SJSA1 (cell line): ENCODE measurements at regions not wholly inside any gene's neighbourhood (a gene's known extent, or its start where the extent isn't known, plus 50 kb on each side); places are given as distances from the start of the nearest gene placed in this dataset.

ENCODE experiments used
- DNase-seq, 2 experiments: peaks; one replicate each; pipeline ENCODE4 v3.0.0-alpha.2; 2015 to 2020; ENCODE audit warnings: low spot score in 2 of 2, low read depth in 1 of 2
- H3K27ac ChIP-seq: fragments of 250-450 bp; sonication (Bioruptor Pico); 2 replicates; pipeline ENCODE4 v1.5.1; 2020; ENCODE audit warnings: mild to moderate bottlenecking, moderate library complexity
- H3K27me3 ChIP-seq: fragments of 250-450 bp; sonication (Bioruptor Pico); replicated peaks from 2 replicates; pipeline ENCODE4 v1.5.1; 2020; ENCODE audit warnings: mild to moderate bottlenecking, moderate library complexity
- H3K36me3 ChIP-seq: fragments of 250-450 bp; sonication (Bioruptor Pico); 2 replicates; pipeline ENCODE4 v1.5.1; 2020; ENCODE audit warnings: mild to moderate bottlenecking
- H3K4me1 ChIP-seq: fragments of 250-450 bp; sonication (Bioruptor Pico); replicated peaks from 2 replicates; pipeline ENCODE4 v1.6.1; 2021; ENCODE audit warnings: mild to moderate bottlenecking
- H3K4me3 ChIP-seq: fragments of 250-450 bp; sonication (Bioruptor Pico); 2 replicates; pipeline ENCODE4 v1.5.1; 2020; ENCODE audit warnings: mild to moderate bottlenecking
- H3K9me3 ChIP-seq: fragments of 250-450 bp; sonication (Bioruptor Pico); replicated peaks from 2 replicates; pipeline ENCODE4 v1.5.1; 2020; ENCODE audit warnings: mild to moderate bottlenecking

DNA sequence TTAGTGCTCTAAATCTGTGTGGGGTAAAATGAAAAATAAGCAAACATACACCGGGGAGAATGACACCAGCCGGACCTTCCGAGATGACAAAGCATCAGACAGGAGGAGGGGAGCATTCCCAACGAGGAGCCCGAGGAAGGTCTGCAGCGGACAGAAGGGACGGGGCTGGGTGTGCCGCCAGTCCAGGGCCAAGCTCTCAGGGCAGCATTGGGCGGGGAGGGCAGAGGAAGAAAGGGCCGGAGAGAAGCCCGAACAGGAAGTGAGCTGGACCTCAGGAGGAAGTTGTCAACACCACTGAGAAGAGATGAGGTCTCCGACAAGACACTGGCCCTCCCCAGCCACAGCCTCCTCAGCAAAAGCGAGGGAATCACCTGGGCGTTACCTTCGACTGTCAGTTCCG is 182.6 kb upstream of the RNF32 start:
- no peaks in the 10 kb centered on the region for H3K36me3 ChIP-seq
- H3K9me3 ChIP-seq, result no peaks in the 10 kb centered on the region
- DNase-seq, result no peak
- no peak overlapping the region for H3K27ac ChIP-seq
- H3K4me1 ChIP-seq, result no peaks in the 10 kb centered on the region
- H3K27me3 ChIP-seq, result peaks cover 13% of the 10 kb centered on the region; the same call in 1 of the 2 replicates
- no peak overlapping the region for H3K4me3 ChIP-seq

DNA sequence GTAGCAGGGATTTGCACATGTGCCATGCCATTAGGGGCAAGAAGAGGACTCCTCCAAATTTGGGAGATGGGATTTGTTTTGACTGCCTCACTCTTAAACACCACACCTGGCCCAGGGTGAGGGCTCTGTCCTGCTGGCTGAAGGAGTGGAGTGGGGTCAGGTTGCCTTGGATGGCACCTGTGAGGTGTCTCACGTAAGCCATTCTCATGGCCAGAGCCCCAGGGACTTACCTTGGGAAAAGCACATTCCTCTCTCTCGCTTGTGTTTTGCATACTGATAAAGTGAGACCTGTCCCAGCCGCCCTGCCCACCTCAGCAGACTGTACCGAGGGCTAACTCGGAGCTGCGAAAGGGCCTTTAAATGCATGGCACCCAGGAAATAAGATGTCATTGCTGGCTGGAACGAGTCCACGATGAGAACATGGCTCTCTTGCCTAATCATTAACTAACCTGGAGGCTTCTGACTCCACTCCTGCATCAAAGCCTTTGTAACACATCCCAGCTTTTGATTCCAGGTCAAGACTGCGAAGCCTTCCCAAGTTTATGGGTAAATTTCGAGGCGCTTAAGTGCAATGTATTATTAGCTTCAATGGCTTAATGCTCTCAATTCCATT is 184.0 kb upstream of the RNF32 start:
- DNase-seq, result no peak

DNA sequence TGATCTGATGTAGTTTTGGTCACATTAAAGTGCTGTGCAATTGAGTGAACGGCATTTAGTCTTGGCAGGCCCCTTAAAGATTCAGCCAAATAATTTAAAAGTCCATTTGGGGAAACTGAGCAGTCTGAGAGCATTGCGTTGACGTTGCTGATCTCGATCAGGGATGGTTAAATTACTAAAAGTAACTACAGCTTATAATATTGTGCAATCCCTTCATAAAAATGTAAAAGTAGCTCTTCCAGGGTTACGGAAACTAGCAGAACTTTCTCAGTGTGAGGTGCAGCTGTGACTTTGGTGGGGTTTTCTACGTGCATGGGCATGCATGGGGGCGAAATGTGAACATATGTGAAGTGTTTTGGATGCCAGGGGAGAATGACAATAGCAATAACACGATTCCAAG is 184.5 kb upstream of the RNF32 start:
- no peak for DNase-seq
- Histone ChIP-seq H3K4me1 (no peaks in the 10 kb centered on the region), H3K36me3 (no peaks in the 10 kb centered on the region), H3K4me3 (no peak overlapping the region), H3K27ac (no peak overlapping the region), H3K27me3 (peaks cover 13% of the 10 kb centered on the region; the same call in 1 of the 2 replicates), H3K9me3 (no peaks in the 10 kb centered on the region)

More for the DNA sequence above, 184.0 kb upstream of the RNF32 start:
- no peak overlapping the region for H3K4me3 ChIP-seq
- H3K4me1 ChIP-seq, result no peaks in the 10 kb centered on the region
- H3K36me3 ChIP-seq, result no peaks in the 10 kb centered on the region
- H3K27ac ChIP-seq, result no peak overlapping the region
- peaks cover 13% of the 10 kb centered on the region; the same call in 1 of the 2 replicates for H3K27me3 ChIP-seq
- no peaks in the 10 kb centered on the region for H3K9me3 ChIP-seq

DNA sequence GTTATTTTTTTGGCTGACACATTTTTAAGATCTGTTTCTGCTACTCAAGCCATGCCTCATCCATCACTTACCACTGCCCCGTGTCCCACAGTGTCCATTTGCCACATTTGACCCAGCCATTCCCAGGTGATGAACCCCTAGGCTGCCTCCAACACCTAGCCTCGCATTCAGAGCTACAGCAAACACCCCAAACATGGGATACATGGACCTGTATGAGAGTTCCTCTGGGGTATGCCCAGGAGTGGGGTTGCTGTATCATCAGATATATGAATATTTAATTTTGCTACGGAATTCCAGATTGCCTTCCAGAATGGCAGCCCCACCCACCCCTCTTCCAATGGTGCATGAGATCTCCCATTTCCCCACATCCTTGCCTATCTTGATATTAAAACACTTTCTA is 190.1 kb upstream of the RNF32 start:
- Histone ChIP-seq H3K4me3 (no peak overlapping the region), H3K27ac (no peak overlapping the region), H3K27me3 (0 out of 2 replicates have a peak, but pooled peaks cover 4% of the 10 kb centered on the region)

DNA sequence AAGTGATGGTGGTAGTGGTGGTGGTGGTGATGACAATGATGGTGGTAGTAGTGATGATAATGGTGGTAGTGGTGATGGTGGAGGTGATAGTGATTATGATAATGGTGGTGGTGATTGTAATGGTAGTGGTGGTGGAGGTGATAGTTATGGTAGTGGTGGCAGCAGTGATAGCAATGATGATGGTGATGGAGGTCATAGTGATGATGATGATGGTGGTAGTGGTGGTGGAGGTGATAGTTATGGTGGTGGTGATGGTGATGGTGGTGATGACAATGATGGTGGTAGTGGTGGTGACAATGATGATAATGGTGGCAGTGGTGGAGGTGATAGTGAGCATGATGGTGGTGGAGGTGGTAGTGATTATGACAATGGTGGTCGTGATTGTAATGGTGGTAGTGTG is 191.7 kb upstream of the RNF32 start:
- no peak overlapping the region for H3K27ac ChIP-seq
- no peak overlapping the region for H3K4me3 ChIP-seq
- H3K9me3 ChIP-seq, result no peaks in the 10 kb centered on the region
- H3K4me1 ChIP-seq, result no peaks in the 10 kb centered on the region
- DNase-seq, result no peak
- H3K27me3 ChIP-seq, result 0 out of 2 replicates have a peak, but pooled peaks cover 4% of the 10 kb centered on the region
- no peaks in the 10 kb centered on the region for H3K36me3 ChIP-seq

More for the DNA sequence above, 190.1 kb upstream of the RNF32 start:
- no peaks in the 10 kb centered on the region for H3K36me3 ChIP-seq
- H3K4me1 ChIP-seq, result no peaks in the 10 kb centered on the region
- DNase-seq, result no peak
- no peaks in the 10 kb centered on the region for H3K9me3 ChIP-seq

DNA sequence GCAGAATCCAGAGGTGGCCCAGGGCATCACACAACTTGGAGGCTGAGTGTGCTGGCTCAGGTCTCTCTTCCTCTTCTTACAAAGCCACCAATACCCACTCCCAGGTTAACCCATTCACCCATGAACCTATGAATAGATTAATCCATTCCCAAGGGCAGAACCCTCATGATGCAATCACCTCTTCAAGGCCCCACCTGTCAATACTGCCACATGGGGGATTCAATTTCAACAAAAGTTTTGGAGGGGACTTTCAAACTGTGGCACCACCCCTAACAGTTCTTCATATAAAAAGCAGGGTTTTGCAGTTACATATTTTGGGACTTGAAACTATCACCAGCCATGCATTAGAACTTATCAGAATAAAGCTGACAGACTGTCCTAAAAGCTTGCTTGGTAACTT is 193.6 kb upstream of the RNF32 start:
- Histone ChIP-seq H3K36me3 (no peaks in the 10 kb centered on the region), H3K4me1 (no peaks in the 10 kb centered on the region), H3K9me3 (no peaks in the 10 kb centered on the region), H3K4me3 (no peak overlapping the region), H3K27me3 (peaks cover 7% of the 10 kb centered on the region), H3K27ac (no peak overlapping the region)
- DNase-seq, result no peak

DNA sequence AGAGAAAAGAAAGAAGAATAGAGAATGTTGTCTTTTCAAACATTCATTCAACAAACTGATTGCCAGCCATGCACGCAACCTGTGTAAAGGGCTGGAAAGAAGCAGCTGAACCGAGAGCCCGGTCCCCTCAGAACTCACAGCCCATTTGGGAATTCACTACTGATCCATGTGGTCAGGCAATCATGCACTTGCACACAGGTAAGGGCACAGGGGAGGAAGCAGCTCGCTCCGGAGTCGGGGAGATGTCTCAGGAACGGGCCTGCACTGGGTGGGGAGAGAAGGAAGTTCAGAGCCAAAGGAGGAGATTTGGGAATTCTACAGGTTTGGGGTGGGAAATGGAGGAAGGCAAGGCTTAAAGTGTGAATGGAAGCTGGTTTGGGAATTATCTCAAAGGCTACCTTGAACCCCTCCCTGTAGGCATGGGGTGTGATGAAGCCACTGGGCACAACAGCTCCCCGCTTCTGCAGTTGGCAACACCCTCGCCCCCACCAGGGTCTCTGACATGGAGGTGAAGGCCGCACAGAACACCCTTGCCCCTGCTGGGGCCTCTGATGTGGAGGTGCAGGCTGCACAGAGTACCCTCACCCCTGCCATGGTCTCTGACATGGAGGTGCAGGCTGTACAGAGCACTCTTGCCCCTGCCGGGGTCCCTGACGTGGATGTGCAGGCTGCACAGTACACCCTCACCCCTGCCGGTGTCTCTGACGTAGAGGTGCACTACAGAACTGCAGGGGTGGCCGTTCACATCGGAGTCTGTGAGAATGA is 194.4 kb upstream of the RNF32 start:
- peaks cover 7% of the 10 kb centered on the region for H3K27me3 ChIP-seq
- H3K4me1 ChIP-seq, result no peaks in the 10 kb centered on the region
- DNase-seq, result no peak
- no peaks in the 10 kb centered on the region for H3K9me3 ChIP-seq
- no peak overlapping the region for H3K4me3 ChIP-seq
- H3K36me3 ChIP-seq, result no peaks in the 10 kb centered on the region
- no peak overlapping the region for H3K27ac ChIP-seq

DNA sequence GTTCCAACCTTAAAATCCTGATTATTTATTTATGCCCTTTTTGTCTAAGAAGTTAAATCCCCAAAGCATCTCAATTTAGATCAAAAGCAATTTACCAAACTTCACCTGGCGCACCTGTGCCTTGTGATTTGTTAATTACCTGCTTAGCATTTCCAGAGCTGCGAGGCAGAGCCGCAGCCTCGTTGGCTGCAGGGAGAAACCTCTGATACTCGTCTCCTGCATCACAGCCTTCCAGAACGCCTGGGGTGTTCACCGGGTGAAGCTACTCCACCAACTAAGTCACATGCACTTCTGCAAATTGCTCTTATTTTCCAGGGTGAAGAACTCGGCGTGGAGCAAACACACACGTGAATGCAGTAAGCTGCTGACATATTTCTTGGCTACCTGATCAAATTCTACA is 198.1 kb upstream of the RNF32 start:
- Histone ChIP-seq H3K4me1 (no peaks in the 10 kb centered on the region), H3K4me3 (no peak overlapping the region), H3K27ac (no peak overlapping the region), H3K9me3 (no peaks in the 10 kb centered on the region), H3K36me3 (no peaks in the 10 kb centered on the region), H3K27me3 (peaks cover 10% of the 10 kb centered on the region)
- no peak for DNase-seq

DNA sequence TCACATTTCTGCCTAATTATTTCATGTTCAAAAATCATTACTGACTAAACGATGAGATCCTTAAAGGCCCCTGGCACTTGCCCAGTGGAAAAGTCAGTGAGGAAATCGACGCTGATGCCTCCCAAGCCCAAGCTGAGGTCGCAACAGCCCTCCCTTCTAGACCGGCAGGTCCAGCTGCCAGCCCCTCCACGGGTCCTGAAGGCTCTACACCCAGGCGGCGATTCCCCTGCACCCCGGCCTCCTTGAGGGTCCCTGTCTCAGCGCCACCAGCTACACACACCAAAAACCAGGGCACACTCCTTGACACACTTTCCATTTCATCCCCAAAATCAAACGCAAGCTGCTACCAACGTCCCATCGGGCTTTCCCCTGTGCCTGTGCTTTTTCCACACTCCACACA is 200.1 kb upstream of the RNF32 start:
- Histone ChIP-seq H3K4me3 (no peak overlapping the region), H3K27ac (no peak overlapping the region), H3K4me1 (no peaks in the 10 kb centered on the region), H3K36me3 (no peaks in the 10 kb centered on the region), H3K27me3 (peaks cover 10% of the 10 kb centered on the region), H3K9me3 (no peaks in the 10 kb centered on the region)
- no peak for DNase-seq

DNA sequence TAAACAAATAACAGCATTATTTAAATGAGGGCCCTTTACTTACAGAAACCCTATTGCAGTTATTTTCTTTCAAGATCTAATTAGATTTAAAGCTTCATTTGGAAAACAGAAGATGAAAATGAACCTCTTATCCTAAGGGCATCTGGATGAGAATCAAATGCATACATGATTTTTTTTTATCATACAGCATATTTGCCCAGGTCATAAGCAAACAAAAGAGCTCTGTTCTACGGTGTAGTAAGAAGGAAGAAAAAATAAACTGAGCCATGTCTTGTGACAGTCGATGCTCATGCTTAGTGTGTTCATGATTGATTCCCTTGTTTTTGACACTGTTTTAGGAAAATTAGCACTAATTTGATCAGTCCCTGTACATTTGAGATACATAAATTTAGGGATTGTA is 202.6 kb upstream of the RNF32 start:
- Histone ChIP-seq H3K9me3 (no peaks in the 10 kb centered on the region), H3K4me3 (no peak overlapping the region), H3K27me3 (peaks cover 9% of the 10 kb centered on the region)

DNA sequence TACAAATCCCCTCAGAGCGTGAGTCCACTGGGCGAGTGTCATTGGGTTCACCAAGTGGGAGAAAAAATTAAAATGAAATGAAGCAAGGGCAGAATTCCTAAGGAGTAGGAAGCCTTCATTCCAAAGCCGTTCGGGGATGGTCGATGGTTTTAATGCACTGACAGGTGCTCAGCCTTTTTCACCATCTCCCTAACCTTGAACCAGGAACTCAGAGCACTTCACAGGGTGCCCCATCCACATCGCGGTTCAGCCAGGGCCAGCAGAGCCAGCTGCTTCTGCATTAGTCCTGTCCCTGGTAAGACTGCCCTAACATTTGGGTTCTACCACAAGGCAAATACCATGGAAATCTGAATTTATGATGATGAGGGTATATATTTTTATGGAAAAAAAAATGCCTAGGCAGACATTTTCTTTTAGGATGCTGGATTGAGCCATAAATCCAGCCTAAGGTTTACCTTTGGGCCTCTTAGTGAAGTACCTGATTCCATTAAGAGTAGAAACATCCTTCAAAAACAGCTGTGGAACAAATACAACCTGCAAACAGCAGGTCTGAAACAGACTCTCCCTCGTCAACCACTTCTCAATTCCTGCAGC is 203.5 kb upstream of the RNF32 start:
- H3K27ac ChIP-seq, result no peak overlapping the region
- H3K9me3 ChIP-seq, result no peaks in the 10 kb centered on the region
- H3K36me3 ChIP-seq, result no peaks in the 10 kb centered on the region
- DNase-seq, result no peak
- H3K4me1 ChIP-seq, result no peaks in the 10 kb centered on the region
- H3K27me3 ChIP-seq, result peaks cover 3% of the 10 kb centered on the region; the same call in 1 of the 2 replicates
- no peak overlapping the region for H3K4me3 ChIP-seq

More for the DNA sequence above, 202.6 kb upstream of the RNF32 start:
- H3K4me1 ChIP-seq, result no peaks in the 10 kb centered on the region
- H3K36me3 ChIP-seq, result no peaks in the 10 kb centered on the region
- H3K27ac ChIP-seq, result no peak overlapping the region
- DNase-seq, result no peak

DNA sequence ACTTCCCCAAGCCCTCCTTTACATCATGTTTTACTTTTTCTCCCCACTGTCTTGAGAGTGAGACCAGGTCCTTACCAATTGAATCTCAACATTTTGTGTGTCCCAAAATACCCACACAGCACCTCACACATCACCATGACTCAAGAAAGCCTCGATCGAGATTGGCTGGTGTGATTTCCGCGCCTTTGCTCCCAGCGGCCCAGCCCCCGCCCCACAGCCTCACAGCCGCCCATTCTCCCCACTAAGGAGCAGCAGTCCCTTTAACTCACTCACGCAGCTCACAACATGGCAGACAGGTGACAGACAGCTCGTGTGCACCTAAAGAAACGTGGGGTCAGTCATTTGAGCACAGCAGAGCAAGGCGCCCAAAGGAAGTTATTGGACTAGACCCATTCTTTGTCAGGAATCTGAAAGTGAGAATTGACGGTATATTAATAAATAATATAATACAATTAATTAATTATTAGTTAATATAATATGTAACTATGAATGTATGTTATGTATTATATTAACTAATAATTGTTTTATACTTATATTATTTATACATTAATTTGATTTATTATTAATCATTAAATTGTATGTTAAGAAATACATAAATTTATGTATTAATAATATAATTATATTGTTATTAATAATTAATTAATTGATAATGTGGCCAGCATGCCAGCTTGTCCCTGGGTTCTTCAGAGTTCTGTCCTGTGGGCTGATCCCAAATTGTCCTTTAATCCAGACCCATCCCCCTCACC is 204.9 kb upstream of the RNF32 start:
- H3K36me3 ChIP-seq, result no peaks in the 10 kb centered on the region
- H3K4me1 ChIP-seq, result no peaks in the 10 kb centered on the region
- H3K4me3 ChIP-seq, result no peak overlapping the region
- no peak for DNase-seq
- H3K27ac ChIP-seq, result no peak overlapping the region
- peaks cover 3% of the 10 kb centered on the region; the same call in 1 of the 2 replicates for H3K27me3 ChIP-seq
- H3K9me3 ChIP-seq, result no peaks in the 10 kb centered on the region

DNA sequence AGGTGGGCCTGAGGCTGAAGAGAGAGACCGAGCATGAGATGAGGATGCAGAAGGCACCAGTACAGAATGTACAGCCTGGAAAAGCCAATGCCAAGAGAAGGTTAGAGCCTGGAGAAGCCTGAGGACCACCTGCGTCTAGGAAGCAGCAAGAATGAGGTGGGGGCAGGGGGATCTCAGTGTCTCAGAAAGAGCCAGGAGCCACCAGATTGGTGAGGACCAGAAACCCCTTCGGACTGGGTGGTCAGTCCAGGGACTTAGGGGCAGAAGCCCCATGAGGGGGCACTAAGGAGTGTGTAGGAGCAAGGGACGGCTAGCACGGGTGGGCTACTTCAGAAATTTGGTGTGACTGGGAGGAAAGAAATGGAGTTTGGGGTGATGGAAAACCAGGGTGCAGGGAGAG is 205.9 kb upstream of the RNF32 start:
- Histone ChIP-seq H3K36me3 (no peaks in the 10 kb centered on the region), H3K27me3 (peaks cover 3% of the 10 kb centered on the region; the same call in 1 of the 2 replicates), H3K4me3 (no peak overlapping the region), H3K27ac (no peak overlapping the region), H3K4me1 (no peaks in the 10 kb centered on the region), H3K9me3 (no peaks in the 10 kb centered on the region)
- DNase-seq, result no peak
